Astrocyte of the spinal cord (primary cell): ENCODE measurements at regions not wholly inside any gene's neighbourhood (a gene's known extent, or its start where the extent isn't known, plus 50 kb on each side); places are given as distances from the start of the nearest gene placed in this dataset.

ENCODE experiments used
- DNase-seq: peaks from one replicate; pipeline ENCODE4 v3.0.0; 2011; ENCODE audit warnings: low read depth, low spot score
- H3K4me3 ChIP-seq: 2 replicates; pipeline ENCODE4 v1.5.1; 2011; ENCODE audit warnings: low read depth, mild to moderate bottlenecking, low read length, moderate library complexity
- in situ Hi-C: cut with HindIII; loops from 2 replicates; pipeline ENCODE4 v1.10.0; 2017; ENCODE audit warnings: low sequenced_read_pairs
- TF ChIP-seq, protein P1 (sequence below): IDR thresholded peaks from 2 replicates; pipeline ENCODE4 v1.5.1; 2012; ENCODE audit warnings: low read depth, mild to moderate bottlenecking, low read length, inconsistent platforms

DNA sequence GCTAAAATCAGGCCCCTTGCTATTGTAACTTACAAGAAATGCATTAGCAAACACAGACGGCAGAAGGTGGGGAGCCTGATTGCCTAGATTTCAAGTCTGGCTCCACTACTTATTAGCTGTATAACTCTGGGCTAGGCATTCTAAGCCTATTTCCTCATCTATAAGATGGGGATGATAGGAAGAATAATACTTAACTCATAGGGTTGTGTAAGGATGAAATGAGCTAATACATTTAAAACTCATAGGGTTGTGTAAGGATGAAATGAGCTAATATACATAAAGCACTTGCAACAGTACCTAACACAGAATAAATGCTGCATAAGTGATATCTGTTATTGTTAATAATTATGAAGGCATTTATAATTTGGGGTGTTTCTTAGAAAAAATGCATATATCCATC is 60.1 kb upstream of the DIO2 start:
- in situ Hi-C loops: no loop called here

DNA sequence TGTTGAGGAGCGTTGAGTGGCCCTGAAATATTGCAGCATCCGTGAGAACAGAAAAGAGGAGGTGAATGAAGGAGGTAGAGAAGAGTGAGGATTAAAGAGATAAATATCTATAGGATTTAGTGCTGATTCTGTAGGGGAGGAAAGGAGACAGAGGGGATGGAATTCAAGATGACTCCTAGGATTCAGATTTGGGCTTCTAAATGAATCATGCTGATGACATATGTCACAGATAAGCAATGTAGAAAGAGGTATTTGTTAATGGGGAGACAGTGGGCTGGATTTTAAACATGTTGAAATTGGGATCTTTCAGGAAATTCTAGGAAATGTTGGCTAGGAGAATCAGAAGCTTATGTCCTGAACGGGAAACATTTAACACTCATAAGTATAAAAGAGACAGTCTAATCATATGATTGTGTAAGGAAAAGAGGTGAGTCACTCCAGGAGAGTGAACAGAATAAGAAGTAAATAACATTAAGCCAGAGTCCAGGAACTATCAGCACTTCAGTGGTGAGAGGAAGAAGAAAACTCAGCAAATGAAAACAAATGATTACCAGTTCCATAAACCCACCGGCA is 58.1 kb upstream of the DIO2 start:
- no peak overlapping the region for H3K4me3 ChIP-seq
- in situ Hi-C loops: no loop called here
- TF ChIP-seq, protein P1, sequence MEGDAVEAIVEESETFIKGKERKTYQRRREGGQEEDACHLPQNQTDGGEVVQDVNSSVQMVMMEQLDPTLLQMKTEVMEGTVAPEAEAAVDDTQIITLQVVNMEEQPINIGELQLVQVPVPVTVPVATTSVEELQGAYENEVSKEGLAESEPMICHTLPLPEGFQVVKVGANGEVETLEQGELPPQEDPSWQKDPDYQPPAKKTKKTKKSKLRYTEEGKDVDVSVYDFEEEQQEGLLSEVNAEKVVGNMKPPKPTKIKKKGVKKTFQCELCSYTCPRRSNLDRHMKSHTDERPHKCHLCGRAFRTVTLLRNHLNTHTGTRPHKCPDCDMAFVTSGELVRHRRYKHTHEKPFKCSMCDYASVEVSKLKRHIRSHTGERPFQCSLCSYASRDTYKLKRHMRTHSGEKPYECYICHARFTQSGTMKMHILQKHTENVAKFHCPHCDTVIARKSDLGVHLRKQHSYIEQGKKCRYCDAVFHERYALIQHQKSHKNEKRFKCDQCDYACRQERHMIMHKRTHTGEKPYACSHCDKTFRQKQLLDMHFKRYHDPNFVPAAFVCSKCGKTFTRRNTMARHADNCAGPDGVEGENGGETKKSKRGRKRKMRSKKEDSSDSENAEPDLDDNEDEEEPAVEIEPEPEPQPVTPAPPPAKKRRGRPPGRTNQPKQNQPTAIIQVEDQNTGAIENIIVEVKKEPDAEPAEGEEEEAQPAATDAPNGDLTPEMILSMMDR: no peak
- DNase-seq: peak; percentile 17

More for the DNA sequence above, 60.1 kb upstream of the DIO2 start:
- no peak overlapping the region for H3K4me3 ChIP-seq
- TF ChIP-seq, protein P1: no peak
- DNase-seq: no peak

DNA sequence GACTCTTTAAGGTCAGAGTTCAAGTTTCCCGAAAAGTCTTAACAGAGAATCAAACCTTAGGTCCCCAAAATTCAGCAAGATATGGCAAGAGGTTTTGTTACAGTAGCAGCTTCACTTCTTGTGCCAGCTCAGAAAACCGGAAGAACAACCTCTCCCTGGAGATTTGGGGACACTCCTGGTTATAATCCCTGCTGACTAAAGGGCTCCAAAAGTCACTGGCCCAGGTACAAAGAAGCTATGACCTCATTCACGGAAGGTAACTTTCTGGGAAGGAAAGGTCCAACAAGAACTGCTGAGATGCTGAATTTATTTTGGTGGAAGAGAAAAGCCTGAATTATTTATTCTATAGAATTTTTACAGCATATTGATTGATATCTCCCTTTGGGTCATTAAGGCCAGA is 55.6 kb upstream of the DIO2 start:
- TF ChIP-seq, protein P1: no peak
- no peak for DNase-seq
- in situ Hi-C loops: no loop called here
- no peak overlapping the region for H3K4me3 ChIP-seq

DNA sequence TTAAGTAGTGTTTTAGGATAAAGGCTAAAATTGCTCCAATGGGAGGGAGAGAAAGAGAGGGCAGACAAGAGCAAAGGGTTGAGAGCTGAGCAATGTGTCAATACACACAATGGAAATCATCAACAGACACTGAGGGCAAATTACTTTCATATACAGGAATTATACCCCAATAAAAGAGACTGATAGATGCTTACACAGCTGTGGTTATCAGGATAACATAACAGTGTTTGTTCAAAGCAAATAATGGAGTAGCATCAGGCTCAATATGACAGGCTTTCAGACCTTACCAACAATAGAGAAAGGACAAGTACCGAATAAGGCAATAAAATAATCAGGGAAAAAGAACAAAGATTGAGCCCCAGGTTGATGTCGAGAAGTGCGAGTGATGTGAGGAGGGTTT is 53.4 kb upstream of the DIO2 start:
- DNase-seq: no peak
- in situ Hi-C loops: no loop called here
- H3K4me3 ChIP-seq: no peak overlapping the region
- TF ChIP-seq, protein P1: no peak
